GM23338 (cell line): ENCODE measurements at regions not wholly inside any gene's neighbourhood (a gene's known extent, or its start where the extent isn't known, plus 50 kb on each side); places are given as distances from the start of the nearest gene placed in this dataset.

Source experiments
- ATAC-seq: fragments of 200-7000 bp; cut with Tn5 transposase; 3 replicates; pipeline ENCODE4 v1.9.1; 2020
- DNase-seq: peaks from one replicate; pipeline ENCODE4 v3.0.0-alpha.2; 2015; ENCODE audit warnings: low spot score
- H2AFZ ChIP-seq: fragments of 200-600 bp; sonication (generic); 2 replicates; pipeline ENCODE4 v1.8.0; 2016; ENCODE audit warnings: antibody characterized with exemption, mild to moderate bottlenecking, moderate library complexity
- H3F3A ChIP-seq: fragments of 200-600 bp; sonication (generic); replicated peaks from 2 replicates; pipeline ENCODE4 v1.8.0; 2017; ENCODE audit warnings: antibody characterized with exemption, mixed run types, low read depth
- H3K27ac ChIP-seq: fragments of 200-600 bp; sonication (generic); 2 replicates; pipeline ENCODE4 v1.6.1; 2016; ENCODE audit warnings: low read depth
- H3K27me3 ChIP-seq: fragments of 200-600 bp; sonication (generic); 2 replicates; pipeline ENCODE4 v1.8.0; 2016; ENCODE audit warnings: mild to moderate bottlenecking, mixed run types, moderate library complexity; ENCODE audit not compliant: insufficient read depth
- H3K36me3 ChIP-seq: fragments of 200-600 bp; sonication (generic); 2 replicates; pipeline ENCODE4 v1.8.0; 2016; ENCODE audit warnings: mild to moderate bottlenecking; ENCODE audit not compliant: insufficient read depth
- H3K4me1 ChIP-seq: fragments of 200-600 bp; sonication (generic); 2 replicates; pipeline ENCODE4 v1.8.0; 2016; ENCODE audit warnings: mild to moderate bottlenecking, moderate library complexity; ENCODE audit not compliant: insufficient read depth
- H3K4me2 ChIP-seq: fragments of 200-600 bp; sonication (generic); 2 replicates; pipeline ENCODE4 v1.7.1; 2017; ENCODE audit warnings: mixed run types
- H3K4me3 ChIP-seq: fragments of 200-600 bp; sonication (generic); 2 replicates; pipeline ENCODE4 v1.6.1; 2016; ENCODE audit warnings: mixed run types
- H3K79me2 ChIP-seq: fragments of 200-600 bp; sonication (generic); replicated peaks from 2 replicates; pipeline ENCODE4 v1.8.0; 2017; ENCODE audit warnings: mild to moderate bottlenecking; ENCODE audit not compliant: insufficient read depth
- H3K9me2 ChIP-seq: fragments of 200-600 bp; sonication (generic); 2 replicates; pipeline ENCODE4 v1.8.0; 2017; ENCODE audit not compliant: insufficient read depth
- H4K20me1 ChIP-seq: fragments of 200-600 bp; sonication (generic); replicated peaks from 2 replicates; pipeline ENCODE4 v1.8.0; 2017; ENCODE audit warnings: mild to moderate bottlenecking; ENCODE audit not compliant: insufficient read depth
- H3K27ac Mint-ChIP-seq: 2 replicates; pipeline ENCODE4 v1.8.0; 2020; ENCODE audit warnings: inconsistent platforms, mild to moderate bottlenecking, moderate library complexity, mixed read lengths
- H3K27me3 Mint-ChIP-seq: 3 replicates; pipeline ENCODE4 v1.8.0; 2022; ENCODE audit warnings: low read depth, mild to moderate bottlenecking, moderate library complexity, mixed read lengths, inconsistent platforms; ENCODE audit not compliant: insufficient read depth, poor library complexity
- H3K36me3 Mint-ChIP-seq: 3 replicates; pipeline ENCODE4 v1.8.0; 2021; ENCODE audit warnings: low read depth, mild to moderate bottlenecking, inconsistent platforms, moderate library complexity, mixed read lengths
- H3K4me1 Mint-ChIP-seq: 3 replicates; pipeline ENCODE4 v1.8.0; 2020; ENCODE audit warnings: mild to moderate bottlenecking, inconsistent platforms, mixed read lengths
- H3K4me3 Mint-ChIP-seq: 3 replicates; pipeline ENCODE4 v1.8.0; 2021; ENCODE audit warnings: moderate library complexity, mild to moderate bottlenecking, inconsistent platforms, mixed read lengths
- H3K9me3 Mint-ChIP-seq: 3 replicates; pipeline ENCODE4 v1.8.0; 2020; ENCODE audit warnings: moderate library complexity, mild to moderate bottlenecking, inconsistent platforms, mixed read lengths
- CREB1 ChIP-seq: fragments of 250-450 bp; sonication (Bioruptor Pico); IDR thresholded peaks from 2 replicates; pipeline ENCODE4 v1.5.0; 2020; ENCODE audit warnings: low read depth, mild to moderate bottlenecking, moderate library complexity
- CTCF ChIP-seq, 2 experiments: fragments of 200-600 bp in 1 of 2; sonication (generic) in 1 of 2; conservative IDR thresholded peaks; 2 replicates each; pipeline versions ENCODE4 v1.5.1 to v1.6.1; 2016 to 2017; ENCODE audit warnings: antibody characterized with exemption in 2 of 2, low read depth in 2 of 2, mild to moderate bottlenecking in 2 of 2, moderate library complexity in 1 of 2
- ETS1 ChIP-seq: IDR thresholded peaks from 2 replicates; pipeline ENCODE4 v1.6.1; 2016; ENCODE audit warnings: antibody characterized with exemption
- EZH2 ChIP-seq: fragments of 200-600 bp; sonication (generic); IDR thresholded peaks from one replicate; pipeline ENCODE4 v1.8.0; 2017; ENCODE audit warnings: antibody characterized with exemption, mild to moderate bottlenecking, low read depth; ENCODE audit not compliant: unreplicated experiment
- JUNB ChIP-seq: IDR thresholded peaks from one replicate; pipeline ENCODE4 v1.6.1; 2016; ENCODE audit warnings: antibody characterized with exemption; ENCODE audit not compliant: unreplicated experiment
- NANOG ChIP-seq: IDR thresholded peaks from 2 replicates; pipeline ENCODE4 v1.6.1; 2016; ENCODE audit warnings: antibody characterized with exemption, borderline replicate concordance
- REST ChIP-seq: IDR thresholded peaks from one replicate; pipeline ENCODE4 v1.6.1; 2018; ENCODE audit warnings: antibody characterized with exemption; ENCODE audit not compliant: unreplicated experiment
- STAT1 ChIP-seq: IDR thresholded peaks from one replicate; pipeline ENCODE4 v1.6.1; 2016; ENCODE audit warnings: antibody characterized with exemption; ENCODE audit not compliant: unreplicated experiment
- ZNF114 ChIP-seq: fragments of 250-450 bp; sonication (Bioruptor Pico); IDR thresholded peaks from 2 replicates; pipeline ENCODE4 v1.5.0; 2020; ENCODE audit warnings: mild to moderate bottlenecking, moderate library complexity
- ZNF331 ChIP-seq: fragments of 250-450 bp; sonication (Bioruptor Pico); IDR thresholded peaks from 2 replicates; pipeline ENCODE4 v1.5.0; 2020; ENCODE audit warnings: low read depth, mild to moderate bottlenecking, moderate library complexity

GRCh38 chr18:78740876-78741275 lies 238.7 kb upstream of the SALL3 start:
- Mint-ChIP-seq H3K36me3 (peaks cover 30% of the 10 kb centered on the region), H3K27me3 (peaks cover 6% of the 10 kb centered on the region), H3K9me3 (peaks cover 95% of the 10 kb centered on the region), H3K27ac (no peak overlapping the region), H3K4me1 (no peaks in the 10 kb centered on the region), H3K4me3 (no peak overlapping the region)
- Histone ChIP-seq H3K4me2 (no peak overlapping the region), H3K36me3 (no peaks in the 10 kb centered on the region), H3F3A (no peaks in the 10 kb centered on the region), H3K9me2 (no peaks in the 10 kb centered on the region), H3K4me1 (no peaks in the 10 kb centered on the region), H3K79me2 (no peaks in the 10 kb centered on the region), H3K27ac (no peak overlapping the region), H2AFZ (no peak overlapping the region), H3K4me3 (no peak overlapping the region), H4K20me1 (no peaks in the 10 kb centered on the region), H3K27me3 (no peaks in the 10 kb centered on the region)
- TF ChIP-seq CTCF (conservative IDR thresholded peaks at IDR 0.05; ENCODE audit: low read depth in 2 of 2) (no peak), ZNF114 (CRISPR knock-in tag) (no peak), EZH2 (no peak), ZNF331 (CRISPR knock-in tag) (no peak), NANOG (no peak), JUNB (no peak), ETS1 (no peak), CREB1 (CRISPR knock-in tag) (no peak)
- DNase-seq = no peak
- ATAC-seq = no peak

- no peak overlapping the region for H3K4me2 ChIP-seq
- Mint-ChIP-seq H3K27ac (no peak overlapping the region), H3K4me1 (no peaks in the 10 kb centered on the region), H3K4me3 (no peak overlapping the region), H3K27me3 (peaks cover 6% of the 10 kb centered on the region), H3K36me3 (peaks cover 30% of the 10 kb centered on the region), H3K9me3 (peaks cover 95% of the 10 kb centered on the region)
- no peaks in the 10 kb centered on the region for H3F3A ChIP-seq
- H3K9me2 ChIP-seq = no peaks in the 10 kb centered on the region
- no peaks in the 10 kb centered on the region for H3K79me2 ChIP-seq
- no peak for ATAC-seq
- H3K4me1 ChIP-seq = no peaks in the 10 kb centered on the region
- H3K27me3 ChIP-seq = no peaks in the 10 kb centered on the region
- no peak overlapping the region for H2AFZ ChIP-seq
- H3K4me3 ChIP-seq = no peak overlapping the region
- no peaks in the 10 kb centered on the region for H4K20me1 ChIP-seq
- DNase-seq = no peak
- no peak for TF ChIP-seq ZNF114 (CRISPR knock-in tag)
- TF ChIP-seq STAT1 = no peak
- no peak for TF ChIP-seq REST
- TF ChIP-seq ZNF331 (CRISPR knock-in tag) = no peak
- TF ChIP-seq CREB1 (CRISPR knock-in tag) = no peak
- no peak for TF ChIP-seq NANOG
- TF ChIP-seq JUNB = no peak
- H3K36me3 ChIP-seq = no peaks in the 10 kb centered on the region
- H3K27ac ChIP-seq = no peak overlapping the region
These were observed 238.0 kb upstream of the SALL3 start for GRCh38 chr18:78741381-78742217.
